ENCODE measurements at regions not wholly inside any gene's neighbourhood (a gene's known extent, or its start where the extent isn't known, plus 50 kb on each side); places are given as distances from the start of the nearest gene placed in this dataset.

DNA sequence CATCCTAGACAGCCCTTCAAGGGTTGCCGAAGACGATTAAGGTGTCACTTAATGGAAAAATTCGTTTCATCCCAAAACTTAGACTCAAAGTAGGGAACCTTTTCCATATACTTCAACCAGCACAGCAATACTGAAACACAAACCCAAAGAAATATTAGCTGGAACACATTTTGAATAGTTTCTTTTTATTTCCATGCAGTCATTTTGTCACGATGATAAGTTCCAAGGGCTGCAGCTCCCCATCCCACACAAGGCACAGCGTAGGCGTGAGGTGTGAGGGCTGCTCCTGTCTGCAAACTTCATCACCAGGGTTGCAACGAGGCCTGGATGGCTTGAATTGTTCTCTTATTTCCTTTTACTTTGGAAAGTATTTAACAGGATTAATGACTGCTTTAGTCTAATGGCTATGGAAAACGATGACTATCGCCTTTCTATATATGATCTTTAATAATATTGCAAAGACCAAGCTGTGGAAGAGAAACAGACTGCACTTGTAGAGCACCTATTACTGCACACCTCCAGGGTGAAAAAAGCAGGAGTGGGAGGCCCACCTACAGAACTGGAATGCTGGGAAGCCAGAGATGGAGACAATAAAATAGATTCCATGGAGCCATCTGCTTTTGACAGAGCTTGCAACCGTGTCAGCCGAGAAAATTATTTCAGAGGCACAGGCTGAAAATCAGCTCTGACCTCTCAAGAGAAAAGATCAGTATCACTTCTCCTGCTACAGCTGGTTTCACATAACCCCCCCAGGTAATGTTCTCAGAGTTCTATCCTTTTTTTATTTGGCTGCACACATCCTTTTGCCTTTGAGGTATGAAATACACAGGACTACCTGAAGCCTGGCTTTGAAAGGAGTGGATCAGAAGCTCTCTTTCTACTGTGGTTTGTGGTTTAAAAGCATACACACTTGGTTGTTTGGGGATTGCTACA is 274.5 kb upstream of the NBEA start:
- no peak for TF ChIP-seq POLR2A (IDR thresholded peaks at IDR 0.05; ENCODE audit: extremely low read depth, insufficient read length)
- TF ChIP-seq, protein P1, sequence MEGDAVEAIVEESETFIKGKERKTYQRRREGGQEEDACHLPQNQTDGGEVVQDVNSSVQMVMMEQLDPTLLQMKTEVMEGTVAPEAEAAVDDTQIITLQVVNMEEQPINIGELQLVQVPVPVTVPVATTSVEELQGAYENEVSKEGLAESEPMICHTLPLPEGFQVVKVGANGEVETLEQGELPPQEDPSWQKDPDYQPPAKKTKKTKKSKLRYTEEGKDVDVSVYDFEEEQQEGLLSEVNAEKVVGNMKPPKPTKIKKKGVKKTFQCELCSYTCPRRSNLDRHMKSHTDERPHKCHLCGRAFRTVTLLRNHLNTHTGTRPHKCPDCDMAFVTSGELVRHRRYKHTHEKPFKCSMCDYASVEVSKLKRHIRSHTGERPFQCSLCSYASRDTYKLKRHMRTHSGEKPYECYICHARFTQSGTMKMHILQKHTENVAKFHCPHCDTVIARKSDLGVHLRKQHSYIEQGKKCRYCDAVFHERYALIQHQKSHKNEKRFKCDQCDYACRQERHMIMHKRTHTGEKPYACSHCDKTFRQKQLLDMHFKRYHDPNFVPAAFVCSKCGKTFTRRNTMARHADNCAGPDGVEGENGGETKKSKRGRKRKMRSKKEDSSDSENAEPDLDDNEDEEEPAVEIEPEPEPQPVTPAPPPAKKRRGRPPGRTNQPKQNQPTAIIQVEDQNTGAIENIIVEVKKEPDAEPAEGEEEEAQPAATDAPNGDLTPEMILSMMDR (IDR thresholded peaks at IDR 0.05; ENCODE audit: low read depth, low read length): no peak
- TF ChIP-seq, protein P2, sequence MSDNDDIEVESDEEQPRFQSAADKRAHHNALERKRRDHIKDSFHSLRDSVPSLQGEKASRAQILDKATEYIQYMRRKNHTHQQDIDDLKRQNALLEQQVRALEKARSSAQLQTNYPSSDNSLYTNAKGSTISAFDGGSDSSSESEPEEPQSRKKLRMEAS (IDR thresholded peaks at IDR 0.05; ENCODE audit: low read depth, low read length): no peak
